DOHH2 (cell line): ENCODE measurements at regions not wholly inside any gene's neighbourhood (a gene's known extent, or its start where the extent isn't known, plus 50 kb on each side); places are given as distances from the start of the nearest gene placed in this dataset.

Source experiments
- H3F3A ChIP-seq: fragments of 200-600 bp; sonication (generic), shearing (Covaris generic); 2 replicates; pipeline ENCODE4 v1.6.0; 2016; ENCODE audit warnings: antibody characterized with exemption, mild to moderate bottlenecking; ENCODE audit not compliant: control insufficient read depth, insufficient read depth
- H3K27ac ChIP-seq: fragments of 200-600 bp; sonication (generic); 2 replicates; pipeline ENCODE4 v1.5.1; 2014; ENCODE audit warnings: low read depth, mild to moderate bottlenecking, low read length, moderate library complexity
- H3K27me3 ChIP-seq: fragments of 200-600 bp; sonication (generic); 2 replicates; pipeline ENCODE4 v1.6.1; 2014; ENCODE audit warnings: mild to moderate bottlenecking, low read length, mixed read lengths; ENCODE audit not compliant: control insufficient read depth
- H3K36me3 ChIP-seq: fragments of 200-600 bp; sonication (generic); 2 replicates; pipeline ENCODE4 v1.6.1; 2014; ENCODE audit warnings: mild to moderate bottlenecking, low read length, moderate library complexity, mixed read lengths; ENCODE audit not compliant: control insufficient read depth
- H3K4me1 ChIP-seq: fragments of 200-600 bp; sonication (generic); 2 replicates; pipeline ENCODE4 v1.6.1; 2014; ENCODE audit warnings: mild to moderate bottlenecking, low read length, mixed read lengths; ENCODE audit not compliant: control insufficient read depth
- H3K4me2 ChIP-seq: fragments of 200-600 bp; sonication (generic); 2 replicates; pipeline ENCODE4 v1.6.0; 2014; ENCODE audit warnings: mild to moderate bottlenecking, low read length, moderate library complexity
- H3K4me3 ChIP-seq: fragments of 200-600 bp; sonication (generic); 2 replicates; pipeline ENCODE4 v1.5.1; 2014; ENCODE audit warnings: mild to moderate bottlenecking, low read length, mixed read lengths
- H3K79me2 ChIP-seq: fragments of 200-600 bp; sonication (generic); 2 replicates; pipeline ENCODE4 v1.6.1; 2014; ENCODE audit warnings: mild to moderate bottlenecking, low read length, mixed read lengths; ENCODE audit not compliant: control insufficient read depth
- H3K9me2 ChIP-seq: fragments of 200-600 bp; sonication (generic); replicated peaks from 2 replicates; pipeline ENCODE4 v1.6.1; 2014; ENCODE audit warnings: mild to moderate bottlenecking, low read length, mixed read lengths; ENCODE audit not compliant: control insufficient read depth
- H3K9me3 ChIP-seq: fragments of 200-600 bp; sonication (generic); 2 replicates; pipeline ENCODE4 v1.6.1; 2014; ENCODE audit warnings: antibody characterized with exemption, low read length, mixed read lengths; ENCODE audit not compliant: control insufficient read depth, insufficient read depth
- H4K20me1 ChIP-seq: fragments of 200-600 bp; sonication (generic); 2 replicates; pipeline ENCODE4 v1.6.0; 2014; ENCODE audit warnings: low read depth, mild to moderate bottlenecking, antibody characterized with exemption, low read length, moderate library complexity; ENCODE audit not compliant: control insufficient read depth, insufficient read depth
- EZH2phosphoT487 ChIP-seq: fragments of 200-600 bp; sonication (generic); IDR thresholded peaks from 2 replicates; pipeline ENCODE4 v1.6.1; 2017; ENCODE audit warnings: borderline replicate concordance, mild to moderate bottlenecking, antibody characterized with exemption, low read length, moderate library complexity, mixed read lengths
- TF ChIP-seq, protein P1 (sequence below): fragments of 200-600 bp; sonication (generic); IDR thresholded peaks from one replicate; pipeline ENCODE4 v1.5.1; 2014; ENCODE audit warnings: antibody characterized with exemption, mild to moderate bottlenecking, low read depth, low read length; ENCODE audit not compliant: poor library complexity, severe bottlenecking

DNA sequence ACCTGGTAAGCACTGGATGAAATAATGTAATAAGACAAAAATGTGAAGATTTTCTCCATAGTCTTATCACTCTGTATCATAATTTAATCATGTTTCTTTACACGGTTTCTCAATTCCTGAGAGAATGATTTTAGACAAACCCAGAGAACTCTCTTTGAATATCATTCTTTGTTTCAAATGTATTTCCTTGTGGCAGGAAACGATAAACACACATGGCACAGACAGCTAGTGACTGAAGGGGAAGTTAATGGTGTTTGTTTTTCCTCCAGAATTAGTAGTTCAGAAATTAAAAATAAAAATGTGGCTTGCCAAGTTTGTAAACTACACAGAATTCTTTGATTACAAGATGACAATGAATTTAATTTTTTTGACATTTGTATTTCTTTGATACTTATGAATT, 163.7 kb upstream of the PRPS1L1 start:
- Histone ChIP-seq H3K4me2 (no peak overlapping the region), H3K4me3 (no peak overlapping the region), H3K9me3 (no peaks in the 10 kb centered on the region), H3K9me2 (no peaks in the 10 kb centered on the region), H3K4me1 (no peaks in the 10 kb centered on the region), H3K36me3 (no peaks in the 10 kb centered on the region), H3K27ac (no peak overlapping the region), H3F3A (no peaks in the 10 kb centered on the region), H4K20me1 (no peaks in the 10 kb centered on the region), H3K27me3 (no peaks in the 10 kb centered on the region), H3K79me2 (no peaks in the 10 kb centered on the region)
- TF ChIP-seq, protein P1, sequence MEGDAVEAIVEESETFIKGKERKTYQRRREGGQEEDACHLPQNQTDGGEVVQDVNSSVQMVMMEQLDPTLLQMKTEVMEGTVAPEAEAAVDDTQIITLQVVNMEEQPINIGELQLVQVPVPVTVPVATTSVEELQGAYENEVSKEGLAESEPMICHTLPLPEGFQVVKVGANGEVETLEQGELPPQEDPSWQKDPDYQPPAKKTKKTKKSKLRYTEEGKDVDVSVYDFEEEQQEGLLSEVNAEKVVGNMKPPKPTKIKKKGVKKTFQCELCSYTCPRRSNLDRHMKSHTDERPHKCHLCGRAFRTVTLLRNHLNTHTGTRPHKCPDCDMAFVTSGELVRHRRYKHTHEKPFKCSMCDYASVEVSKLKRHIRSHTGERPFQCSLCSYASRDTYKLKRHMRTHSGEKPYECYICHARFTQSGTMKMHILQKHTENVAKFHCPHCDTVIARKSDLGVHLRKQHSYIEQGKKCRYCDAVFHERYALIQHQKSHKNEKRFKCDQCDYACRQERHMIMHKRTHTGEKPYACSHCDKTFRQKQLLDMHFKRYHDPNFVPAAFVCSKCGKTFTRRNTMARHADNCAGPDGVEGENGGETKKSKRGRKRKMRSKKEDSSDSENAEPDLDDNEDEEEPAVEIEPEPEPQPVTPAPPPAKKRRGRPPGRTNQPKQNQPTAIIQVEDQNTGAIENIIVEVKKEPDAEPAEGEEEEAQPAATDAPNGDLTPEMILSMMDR: no peak

DNA sequence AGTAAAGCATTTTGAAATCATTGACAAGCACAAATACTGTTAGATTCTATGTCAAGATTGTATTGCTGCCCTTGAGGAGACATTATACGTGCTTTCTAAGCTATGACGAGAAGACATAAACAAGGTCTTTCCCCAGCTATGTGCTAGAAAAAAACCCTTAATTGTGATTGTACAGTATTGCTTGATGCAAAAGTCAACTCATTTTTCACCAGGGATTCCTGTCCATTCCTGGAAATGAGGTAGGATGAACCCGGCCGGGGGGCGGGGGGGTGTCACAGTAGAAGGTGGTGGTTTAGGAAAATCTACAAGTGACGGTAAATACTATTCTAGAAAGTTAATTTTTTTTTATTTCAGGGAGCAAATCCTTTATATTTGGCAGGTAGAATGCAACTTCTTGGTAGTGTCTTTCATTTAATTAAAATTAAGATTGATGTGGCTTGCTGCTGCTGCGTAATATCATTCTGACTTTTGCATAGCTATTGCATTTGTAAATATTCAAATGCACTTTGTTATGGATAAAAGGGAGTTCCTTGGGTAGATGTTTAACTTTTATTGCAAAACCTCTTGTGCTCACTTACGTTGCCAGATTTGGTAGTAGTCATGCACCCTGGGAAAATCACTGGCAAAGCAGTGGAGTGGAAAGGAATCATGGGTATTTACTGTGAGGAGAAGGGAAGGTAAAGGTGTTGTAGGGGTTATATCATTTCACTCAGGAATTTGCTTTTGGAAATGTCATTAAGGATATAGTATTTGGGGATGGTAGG, 164.4 kb upstream of the PRPS1L1 start:
- no peaks in the 10 kb centered on the region for H3K27me3 ChIP-seq
- TF ChIP-seq, protein P1: no peak
- no peak for TF ChIP-seq EZH2phosphoT487
- no peaks in the 10 kb centered on the region for H3F3A ChIP-seq

GRCh38 chr7:18194616-18195015, 167.0 kb upstream of the PRPS1L1 start:
- Histone ChIP-seq H3K4me2 (no peak overlapping the region), H3K27ac (no peak overlapping the region), H3K79me2 (no peaks in the 10 kb centered on the region), H3F3A (no peaks in the 10 kb centered on the region), H3K4me1 (no peaks in the 10 kb centered on the region), H3K27me3 (no peaks in the 10 kb centered on the region), H3K9me2 (no peaks in the 10 kb centered on the region), H3K9me3 (no peaks in the 10 kb centered on the region), H3K36me3 (no peaks in the 10 kb centered on the region), H3K4me3 (no peak overlapping the region), H4K20me1 (no peaks in the 10 kb centered on the region)
- no peak for TF ChIP-seq EZH2phosphoT487
- TF ChIP-seq, protein P1: no peak

More for the DNA sequence above, 164.4 kb upstream of the PRPS1L1 start:
- H3K4me3 ChIP-seq: no peak overlapping the region
- H3K9me2 ChIP-seq: no peaks in the 10 kb centered on the region
- H4K20me1 ChIP-seq: no peaks in the 10 kb centered on the region
- H3K4me1 ChIP-seq: no peaks in the 10 kb centered on the region
- H3K36me3 ChIP-seq: no peaks in the 10 kb centered on the region
- no peaks in the 10 kb centered on the region for H3K79me2 ChIP-seq
- no peak overlapping the region for H3K27ac ChIP-seq
- H3K9me3 ChIP-seq: no peaks in the 10 kb centered on the region
- no peak overlapping the region for H3K4me2 ChIP-seq
